CD4-positive, alpha-beta T cell (primary cell): ENCODE measurements at regions not wholly inside any gene's neighbourhood (a gene's known extent, or its start where the extent isn't known, plus 50 kb on each side); places are given as distances from the start of the nearest gene placed in this dataset.

ENCODE experiments used
- ATAC-seq: fragments of 200-7000 bp; cut with Tn5 transposase; one replicate; pipeline ENCODE4 v1.10.0; 2022; ENCODE audit warnings: mild to moderate bottlenecking; ENCODE audit not compliant: poor library complexity
- CTCF ChIA-PET: fragments of 350-600 bp; sonication (Branson Sonifier 250); formaldehyde crosslinking; loops from one replicate; lab custom pipeline; 2021; ENCODE audit warnings: antibody characterized with exemption, inconsistent platforms; lab: Charles Lee
- POLR2A ChIA-PET: fragments of 350-600 bp; sonication (Branson Sonifier 250); formaldehyde crosslinking; loops from one replicate; lab custom pipeline; 2021; ENCODE audit warnings: antibody characterized with exemption, inconsistent platforms; lab: Charles Lee
- DNase-seq, 14 experiments: peaks; one replicate each; pipeline ENCODE4 v3.0.0-alpha.2; 2013 to 2020; ENCODE audit warnings: mixed read lengths in 2 of 14
- H3K27ac ChIP-seq, 2 donors: one replicate each; pipeline versions ENCODE4 v1.5.1 to v1.7.0; 2013; ENCODE audit warnings: low read length in 2 of 2, low read depth in 1 of 2, mild to moderate bottlenecking in 1 of 2
- H3K27me3 ChIP-seq, 2 experiments: 1 replicate in 1 of 2; 2 replicates in 1 of 2; pipeline versions ENCODE4 v1.6.1 to v1.7.0; 2013; ENCODE audit warnings: low read length in 2 of 2, control low read depth in 1 of 2, mild to moderate bottlenecking in 1 of 2, moderate library complexity in 1 of 2; ENCODE audit not compliant: insufficient read depth in 2 of 2, control insufficient read depth in 1 of 2
- H3K36me3 ChIP-seq: one replicate; pipeline ENCODE4 v1.6.1; 2013; ENCODE audit warnings: low read length, control low read depth; ENCODE audit not compliant: insufficient read depth
- H3K4me1 ChIP-seq: one replicate; pipeline ENCODE4 v1.6.1; 2013; ENCODE audit warnings: low read length, control low read depth; ENCODE audit not compliant: insufficient read depth
- H3K4me3 ChIP-seq: one replicate; pipeline ENCODE4 v1.5.1; 2013; ENCODE audit warnings: mild to moderate bottlenecking, low read length, moderate library complexity
- H3K9me3 ChIP-seq, 2 experiments: 1 replicate in 1 of 2; 2 replicates in 1 of 2; pipeline versions ENCODE4 v1.6.1 to v1.7.0; 2013; ENCODE audit warnings: low read length in 2 of 2, mild to moderate bottlenecking in 2 of 2, control low read depth in 1 of 2, moderate library complexity in 1 of 2; ENCODE audit not compliant: control insufficient read depth in 1 of 2, insufficient read depth in 1 of 2
- H3K27ac Mint-ChIP-seq: one replicate; pipeline ENCODE4 v1.8.0; 2020; ENCODE audit warnings: mixed read lengths
- H3K27me3 Mint-ChIP-seq: one replicate; pipeline ENCODE4 v1.8.0; 2021; ENCODE audit warnings: mixed read lengths
- H3K36me3 Mint-ChIP-seq: one replicate; pipeline ENCODE4 v1.8.0; 2021; ENCODE audit warnings: low read depth, mixed read lengths
- H3K4me1 Mint-ChIP-seq: one replicate; pipeline ENCODE4 v1.8.0; 2021; ENCODE audit warnings: low read depth, mixed read lengths
- H3K4me3 Mint-ChIP-seq: one replicate; pipeline ENCODE4 v1.8.0; 2020; ENCODE audit warnings: mild to moderate bottlenecking, mixed read lengths
- H3K9me3 Mint-ChIP-seq: one replicate; pipeline ENCODE4 v1.8.0; 2020; ENCODE audit warnings: mixed read lengths
- intact Hi-C, 2 experiments: fragments of 100-400 bp; cut with DNase I in 1 of 2; cut with micrococcal nuclease in 1 of 2; formaldehyde crosslinking; loops; one replicate each; pipeline versions ENCODE4 v1.15.1 to v1.9.0; 2023 to 2025; cut with DNase I, micrococcal nuclease
- TF ChIP-seq, protein P1 (sequence below): fragments of 200-600 bp; IDR thresholded peaks from one replicate; pipeline ENCODE4 v1.8.0; 2022; ENCODE audit warnings: antibody characterized with exemption, mild to moderate bottlenecking

- DNase-seq: no peak
- Mint-ChIP-seq H3K4me1 (no peaks in the 10 kb centered on the region), H3K27ac (no peak overlapping the region), H3K27me3 (no peaks in the 10 kb centered on the region), H3K36me3 (no peaks in the 10 kb centered on the region), H3K4me3 (no peak overlapping the region), H3K9me3 (peaks cover 13% of the 10 kb centered on the region)
- TF ChIP-seq, protein P1, sequence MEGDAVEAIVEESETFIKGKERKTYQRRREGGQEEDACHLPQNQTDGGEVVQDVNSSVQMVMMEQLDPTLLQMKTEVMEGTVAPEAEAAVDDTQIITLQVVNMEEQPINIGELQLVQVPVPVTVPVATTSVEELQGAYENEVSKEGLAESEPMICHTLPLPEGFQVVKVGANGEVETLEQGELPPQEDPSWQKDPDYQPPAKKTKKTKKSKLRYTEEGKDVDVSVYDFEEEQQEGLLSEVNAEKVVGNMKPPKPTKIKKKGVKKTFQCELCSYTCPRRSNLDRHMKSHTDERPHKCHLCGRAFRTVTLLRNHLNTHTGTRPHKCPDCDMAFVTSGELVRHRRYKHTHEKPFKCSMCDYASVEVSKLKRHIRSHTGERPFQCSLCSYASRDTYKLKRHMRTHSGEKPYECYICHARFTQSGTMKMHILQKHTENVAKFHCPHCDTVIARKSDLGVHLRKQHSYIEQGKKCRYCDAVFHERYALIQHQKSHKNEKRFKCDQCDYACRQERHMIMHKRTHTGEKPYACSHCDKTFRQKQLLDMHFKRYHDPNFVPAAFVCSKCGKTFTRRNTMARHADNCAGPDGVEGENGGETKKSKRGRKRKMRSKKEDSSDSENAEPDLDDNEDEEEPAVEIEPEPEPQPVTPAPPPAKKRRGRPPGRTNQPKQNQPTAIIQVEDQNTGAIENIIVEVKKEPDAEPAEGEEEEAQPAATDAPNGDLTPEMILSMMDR: no peak
- Histone ChIP-seq H3K4me1 (no peaks in the 10 kb centered on the region), H3K4me3 (no peak overlapping the region), H3K36me3 (no peaks in the 10 kb centered on the region), H3K27me3 (no peaks in the 10 kb centered on the region), H3K9me3 (peaks cover 0 to 4% of the 10 kb centered on the region in 2 experiments), H3K27ac (no peak overlapping the region)
- no peak for ATAC-seq
- intact Hi-C loops: no loop called here
- CTCF ChIA-PET: no interaction called here
- POLR2A ChIA-PET: no interaction called here
Observed at GRCh38 chr3:6667354-6667753, 193.6 kb upstream of the GRM7 start.

GRCh38 chr3:6671363-6671762 is 189.6 kb upstream of the GRM7 start:
- Histone ChIP-seq H3K27ac (no peak overlapping the region), H3K4me1 (no peaks in the 10 kb centered on the region), H3K9me3 (peaks cover 0 to 4% of the 10 kb centered on the region in 2 experiments), H3K4me3 (no peak overlapping the region), H3K36me3 (no peaks in the 10 kb centered on the region), H3K27me3 (no peaks in the 10 kb centered on the region)
- ChIA-PET POLR2A (no interaction called here), CTCF (no interaction called here)
- DNase-seq: no peak
- TF ChIP-seq, protein P1: no peak
- Mint-ChIP-seq H3K9me3 (peaks cover 10% of the 10 kb centered on the region), H3K27ac (no peak overlapping the region), H3K4me3 (no peak overlapping the region), H3K4me1 (no peaks in the 10 kb centered on the region), H3K36me3 (no peaks in the 10 kb centered on the region), H3K27me3 (no peaks in the 10 kb centered on the region)
- ATAC-seq: no peak
- intact Hi-C loops: no loop called here

- Histone ChIP-seq H3K4me3 (no peak overlapping the region), H3K4me1 (no peaks in the 10 kb centered on the region), H3K9me3 (no peaks in the 10 kb centered on the region), H3K27ac (no peak overlapping the region), H3K36me3 (no peaks in the 10 kb centered on the region), H3K27me3 (no peaks in the 10 kb centered on the region)
- POLR2A ChIA-PET: no interaction called here
- intact Hi-C loops: no loop called here
- CTCF ChIA-PET: no interaction called here
- H3K36me3 Mint-ChIP-seq: no peaks in the 10 kb centered on the region
- H3K9me3 Mint-ChIP-seq: peaks cover 15% of the 10 kb centered on the region
- no peak overlapping the region for H3K4me3 Mint-ChIP-seq
- no peak for ATAC-seq
- no peaks in the 10 kb centered on the region for H3K27me3 Mint-ChIP-seq
- no peaks in the 10 kb centered on the region for H3K4me1 Mint-ChIP-seq
- TF ChIP-seq, protein P1: no peak
- H3K27ac Mint-ChIP-seq: no peak overlapping the region
- no peak for DNase-seq
Observed at GRCh38 chr3:6679510-6679909, 181.4 kb upstream of the GRM7 start.
